GM18511 (cell line): ENCODE measurements at regions not wholly inside any gene's neighbourhood (a gene's known extent, or its start where the extent isn't known, plus 50 kb on each side); places are given as distances from the start of the nearest gene placed in this dataset.

Experiments
- ATAC-seq: cut with Tn5 transposase; IDR thresholded peaks from one replicate; pipeline ENCODE4 v1.9.1; 2021; ENCODE audit warnings: mild to moderate bottlenecking, moderate library complexity; ENCODE audit not compliant: unreplicated experiment

DNA sequence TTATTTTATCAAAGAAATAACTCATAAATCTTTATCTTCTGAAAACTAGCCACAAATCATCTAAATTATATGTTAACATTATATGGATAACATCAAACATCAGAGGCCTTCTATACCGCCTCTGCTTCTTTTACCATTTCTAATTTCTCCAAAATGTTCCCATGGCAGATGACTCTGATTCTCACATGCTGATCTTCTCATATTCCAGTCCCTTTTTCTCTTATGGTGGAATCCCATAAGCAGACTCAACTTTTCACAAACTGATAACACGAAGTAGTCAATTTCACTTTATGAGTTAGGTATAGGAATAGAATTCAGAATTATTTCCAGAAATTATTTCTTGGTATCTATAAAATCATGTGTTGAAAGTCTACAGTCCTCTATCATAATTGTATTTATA lies 212.3 kb downstream of the ENC1 start:
- ATAC-seq = no peak

DNA sequence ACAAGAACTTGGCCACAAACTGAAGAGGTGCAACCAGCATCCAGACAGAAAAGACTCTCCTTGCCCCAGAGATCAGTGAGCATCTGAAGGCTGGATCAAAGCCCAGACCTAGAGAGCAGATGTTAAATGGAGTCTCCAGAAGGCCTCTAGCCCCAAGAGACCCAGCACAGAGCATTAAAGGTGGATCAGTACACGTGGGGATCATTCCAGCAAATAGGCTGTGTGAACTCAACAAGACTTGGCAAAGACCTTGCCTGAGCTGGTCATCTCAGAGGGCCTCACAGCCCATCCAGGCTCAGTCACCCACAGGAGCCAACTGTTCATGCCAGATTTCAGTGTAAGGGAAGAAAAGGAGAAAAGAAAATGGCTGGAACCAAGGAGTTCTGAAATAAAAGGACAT lies 214.0 kb downstream of the ENC1 start:
- ATAC-seq = no peak

DNA sequence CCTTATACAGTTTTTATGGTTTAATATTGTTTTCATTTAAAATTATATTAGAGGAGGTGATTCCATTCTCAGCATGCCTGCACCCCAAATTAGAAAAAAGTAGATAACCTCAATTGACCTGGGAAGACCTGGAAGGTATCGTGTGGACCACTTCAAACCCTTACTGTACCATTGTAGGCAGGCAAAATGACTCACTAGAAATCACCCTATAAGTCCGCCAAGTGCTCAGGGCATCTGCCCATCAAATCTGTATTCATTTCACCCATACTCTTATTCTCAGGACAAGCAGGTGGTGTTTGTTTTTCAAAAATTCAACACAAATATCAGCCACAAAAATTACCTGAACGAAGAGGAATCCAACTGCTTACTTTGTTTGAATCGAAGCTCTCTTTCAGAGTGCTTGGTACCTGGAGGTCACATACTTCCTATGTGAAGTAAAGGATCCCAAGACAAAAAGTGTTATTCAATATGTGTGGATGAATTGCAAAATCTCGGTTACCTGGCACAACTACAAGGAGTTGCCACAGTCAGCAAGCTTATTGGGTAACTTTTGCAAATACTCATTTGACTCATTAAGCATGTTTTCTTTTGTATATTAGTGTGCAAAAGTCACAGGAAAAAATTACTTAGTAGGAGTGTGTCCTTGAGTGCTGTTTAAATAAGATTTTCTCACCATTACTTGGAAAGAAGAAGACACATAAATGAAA lies 216.2 kb downstream of the ENC1 start:
- ATAC-seq = no peak

DNA sequence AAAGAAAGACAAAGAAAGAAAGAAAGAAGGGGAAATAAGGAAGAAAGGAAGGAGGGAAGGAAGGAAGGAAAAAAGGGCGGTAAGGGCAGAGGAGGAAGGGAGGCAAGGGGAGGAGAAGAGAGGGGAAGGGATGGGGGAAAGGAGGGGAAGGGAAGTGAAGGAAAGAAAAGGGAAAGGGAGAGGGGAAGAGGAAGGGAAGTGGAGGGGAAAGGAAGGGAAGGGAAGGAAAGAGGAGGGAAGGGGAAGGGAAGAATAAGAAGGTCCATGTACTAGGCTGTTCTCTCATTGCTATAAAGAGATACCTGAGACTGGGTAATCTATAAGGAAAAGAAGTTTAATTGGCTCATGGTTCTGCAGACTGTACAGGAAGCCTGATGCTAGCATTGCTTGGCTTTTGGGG lies 217.1 kb downstream of the ENC1 start:
- no peak for ATAC-seq

DNA sequence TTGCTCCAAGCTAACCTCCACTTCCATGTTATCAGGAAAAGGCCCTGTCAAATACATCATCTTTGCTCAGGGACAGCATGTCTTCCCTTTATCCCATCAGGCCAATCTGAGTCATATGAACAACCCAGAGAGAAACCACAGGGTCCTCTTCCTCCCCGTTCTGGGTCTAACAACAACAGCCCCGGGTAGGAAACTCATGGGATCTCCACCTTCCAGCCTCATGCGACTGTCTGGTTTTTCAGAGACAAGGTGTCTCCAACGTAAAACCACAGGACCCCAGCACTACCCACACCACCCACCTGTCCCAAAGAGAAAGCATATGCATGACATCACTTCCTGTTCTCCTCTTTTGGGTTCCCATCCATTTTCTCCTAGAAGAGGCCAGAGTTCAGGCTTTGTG lies 217.9 kb downstream of the ENC1 start:
- no peak for ATAC-seq

DNA sequence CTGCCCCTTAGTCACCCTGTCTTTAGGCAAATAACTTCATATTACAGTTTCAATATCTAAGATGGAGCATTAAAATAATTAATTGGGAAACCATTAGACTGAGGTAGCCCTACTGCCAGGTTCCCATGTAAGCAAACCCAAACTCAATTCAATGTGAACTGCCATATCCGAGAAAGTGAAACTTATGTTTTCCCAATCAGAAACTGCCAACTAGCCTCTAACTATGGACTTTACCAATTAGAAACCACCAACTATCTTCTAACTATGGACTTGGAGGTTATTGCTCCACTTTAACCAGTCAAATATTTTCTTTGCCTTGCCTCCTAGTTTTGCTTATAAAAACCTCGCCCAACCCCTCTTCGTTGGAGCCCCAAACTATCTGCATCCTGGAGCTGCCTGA lies 218.5 kb downstream of the ENC1 start:
- no peak for ATAC-seq

DNA sequence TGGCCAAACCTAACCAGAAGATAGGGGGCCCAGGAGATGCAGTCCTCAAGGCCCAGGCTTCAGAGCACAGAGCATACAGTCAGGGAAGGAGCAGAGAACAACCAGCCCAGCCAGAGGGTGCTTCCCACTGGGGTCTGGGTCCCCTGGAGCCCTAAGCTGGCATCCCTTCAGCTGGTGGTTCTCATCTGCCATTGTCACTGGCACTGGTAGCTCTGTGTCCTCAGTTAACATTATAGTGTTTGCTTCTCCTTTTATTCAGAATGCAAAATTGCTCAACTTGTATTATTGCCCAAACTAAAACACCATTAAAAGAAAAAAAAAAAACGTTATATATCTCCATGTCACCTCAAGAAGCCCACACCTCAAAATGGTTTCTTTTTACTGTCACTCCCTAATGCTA lies 219.2 kb downstream of the ENC1 start:
- ATAC-seq = no peak

DNA sequence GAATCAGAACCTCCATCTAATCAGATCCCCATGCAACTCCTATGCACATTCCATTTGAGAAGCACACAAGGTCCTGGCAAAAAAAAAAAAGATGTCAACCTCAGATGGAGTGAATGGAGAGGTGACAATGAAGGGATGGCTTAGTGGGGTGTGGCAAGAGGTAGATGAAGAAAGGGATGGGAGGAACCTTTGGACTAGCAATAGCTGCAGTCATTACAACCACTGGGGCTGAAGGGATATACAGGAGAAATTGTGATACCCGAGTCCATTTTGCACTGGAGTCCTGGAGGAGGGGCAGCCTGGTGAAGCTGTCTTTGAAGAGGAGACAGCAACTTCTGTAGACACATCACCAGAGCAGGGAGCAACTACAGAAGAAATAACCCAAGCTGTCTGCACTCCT lies 219.6 kb downstream of the ENC1 start:
- no peak for ATAC-seq

DNA sequence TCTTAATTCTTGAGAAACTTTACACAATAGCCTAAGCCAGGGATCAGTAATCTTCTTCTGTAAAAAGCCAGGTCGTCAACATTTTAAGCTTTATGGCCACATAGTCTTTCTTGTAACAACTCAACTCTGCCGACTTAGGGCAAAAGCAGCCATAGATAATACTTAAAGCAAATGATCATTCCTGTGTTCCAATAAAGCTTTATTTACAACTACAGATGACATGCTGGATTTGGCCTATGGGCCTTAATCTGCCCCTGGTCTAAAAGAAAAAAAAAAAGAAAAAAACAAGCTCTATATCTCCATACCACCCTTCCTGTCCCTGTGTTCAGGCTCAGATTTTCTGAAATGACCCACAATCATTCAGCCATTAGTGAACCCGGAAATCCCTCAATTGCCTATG lies 220.3 kb downstream of the ENC1 start:
- ATAC-seq = no peak

DNA sequence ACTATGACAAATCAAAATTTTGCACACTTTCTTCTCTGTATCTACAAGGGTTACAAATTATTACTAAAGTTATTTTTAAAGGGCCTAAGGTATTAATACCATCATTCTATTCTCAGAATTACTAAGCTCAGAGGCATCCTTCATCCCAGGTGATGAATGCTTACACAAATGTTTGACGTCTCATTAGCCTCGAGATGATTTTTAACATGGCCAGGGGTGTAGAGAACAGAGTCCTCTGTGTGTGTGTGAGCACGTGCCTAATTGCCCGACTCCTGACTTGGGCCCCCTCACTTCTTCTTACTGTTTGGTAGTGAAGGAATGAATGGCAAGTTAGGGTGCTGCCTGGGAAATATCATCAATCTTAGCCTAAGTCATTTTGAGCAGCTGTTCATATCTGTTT lies 221.1 kb downstream of the ENC1 start:
- no peak for ATAC-seq

DNA sequence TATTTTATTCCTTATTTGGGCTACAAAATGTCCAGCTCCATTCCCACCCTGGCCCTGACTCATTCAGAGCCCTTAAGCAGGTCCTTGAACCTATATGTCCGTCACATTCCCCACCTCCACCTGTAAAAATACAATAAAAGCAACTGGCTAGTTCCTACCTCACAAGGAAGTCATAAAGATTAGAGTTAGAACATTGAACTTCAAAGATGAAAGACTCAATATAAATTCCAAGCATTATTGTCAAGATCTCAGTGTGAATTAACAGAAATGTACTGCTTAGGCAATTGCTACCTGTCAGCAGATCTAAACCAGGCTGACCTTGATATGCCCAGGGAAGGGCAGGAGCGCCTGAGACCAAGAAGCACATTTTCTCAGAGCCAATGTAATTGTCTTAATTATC lies 221.8 kb downstream of the ENC1 start:
- no peak for ATAC-seq

DNA sequence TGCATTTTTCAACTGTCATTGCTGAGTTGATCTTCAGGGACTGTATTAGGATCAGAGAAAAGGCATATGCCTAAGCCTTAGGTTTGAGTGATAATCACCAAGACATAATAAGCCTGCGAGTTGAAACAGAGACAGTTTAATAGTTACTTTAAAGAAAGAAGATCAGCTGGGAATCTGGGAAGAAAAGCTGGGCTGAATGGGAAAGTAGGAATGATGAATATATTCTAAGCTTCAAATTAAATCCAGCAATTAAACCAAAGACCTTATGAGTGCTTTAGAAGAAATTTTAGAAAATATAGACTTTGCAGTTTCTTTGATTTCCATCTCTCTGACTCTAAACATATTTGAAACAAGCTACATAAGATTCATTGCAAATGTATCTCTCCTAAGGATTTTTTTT lies 222.3 kb downstream of the ENC1 start:
- ATAC-seq = no peak

DNA sequence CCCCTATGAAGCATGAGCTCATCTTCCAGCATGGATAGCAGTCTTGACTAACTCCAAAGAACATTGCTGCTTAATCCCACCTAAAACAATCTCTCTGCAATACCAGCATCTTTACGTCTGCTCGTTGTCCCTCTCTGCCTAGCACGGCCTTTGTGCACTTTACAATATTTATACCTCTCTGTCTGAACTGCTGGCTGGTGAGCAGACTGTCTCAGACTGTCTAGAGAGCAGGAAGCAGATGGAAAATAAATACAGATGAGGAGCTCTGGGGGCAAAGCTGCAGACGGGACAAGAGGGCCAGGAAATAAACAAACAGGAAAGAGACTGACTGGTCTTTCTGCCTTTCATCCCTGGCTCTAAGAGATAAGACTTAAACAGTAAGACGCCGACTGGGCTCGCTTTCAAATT lies 224.8 kb downstream of the ENC1 start:
- ATAC-seq = no peak

DNA sequence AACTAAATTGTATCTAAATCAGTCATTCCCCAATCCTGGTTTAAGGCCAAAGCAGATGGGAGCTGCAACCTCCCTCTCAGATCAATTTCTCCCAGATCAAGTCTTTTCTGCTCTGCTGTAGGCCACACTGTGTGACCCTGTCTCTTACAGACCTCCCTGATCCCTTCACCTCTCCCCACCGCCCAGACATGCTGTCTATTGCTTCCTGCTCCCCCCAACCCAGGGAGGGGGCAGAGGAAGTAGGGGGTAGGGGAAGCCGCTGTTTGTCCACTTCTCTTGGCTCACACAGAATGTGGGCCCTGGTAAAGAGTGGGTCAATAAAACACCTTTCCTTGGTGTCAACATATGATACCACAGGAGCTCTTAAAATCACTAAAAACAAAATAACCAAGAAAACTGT lies 226.3 kb downstream of the ENC1 start:
- ATAC-seq = no peak

DNA sequence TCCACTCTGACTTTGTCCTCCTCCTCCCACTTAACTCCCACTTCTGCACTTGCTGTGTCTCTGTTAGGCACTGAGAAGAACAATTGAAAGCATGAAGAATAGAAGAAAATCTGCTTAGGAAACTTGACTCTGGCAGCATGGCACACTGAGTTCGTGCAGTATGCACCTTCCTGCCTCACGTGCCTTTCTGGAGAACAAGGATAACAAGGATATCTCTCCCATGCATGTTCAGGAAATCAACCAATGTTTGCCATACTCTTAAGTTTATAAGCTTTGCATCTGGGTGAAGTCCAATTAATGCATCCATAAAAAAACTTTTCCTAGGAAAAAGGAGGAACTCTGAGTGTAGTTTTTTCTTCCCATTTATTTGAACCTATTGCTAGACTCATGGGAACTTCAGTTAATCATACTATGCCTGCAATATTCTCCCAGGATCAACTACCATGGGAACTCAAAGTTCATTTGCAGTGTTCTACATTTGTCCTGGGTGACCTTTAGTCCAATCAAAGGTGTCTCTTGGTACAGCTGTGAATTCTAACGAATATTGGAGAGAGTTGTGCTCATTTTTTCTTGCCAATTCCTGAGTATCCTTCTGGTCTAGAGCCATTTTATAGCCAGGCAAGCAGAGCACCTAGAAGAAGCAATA lies 227.0 kb downstream of the ENC1 start:
- no peak for ATAC-seq

DNA sequence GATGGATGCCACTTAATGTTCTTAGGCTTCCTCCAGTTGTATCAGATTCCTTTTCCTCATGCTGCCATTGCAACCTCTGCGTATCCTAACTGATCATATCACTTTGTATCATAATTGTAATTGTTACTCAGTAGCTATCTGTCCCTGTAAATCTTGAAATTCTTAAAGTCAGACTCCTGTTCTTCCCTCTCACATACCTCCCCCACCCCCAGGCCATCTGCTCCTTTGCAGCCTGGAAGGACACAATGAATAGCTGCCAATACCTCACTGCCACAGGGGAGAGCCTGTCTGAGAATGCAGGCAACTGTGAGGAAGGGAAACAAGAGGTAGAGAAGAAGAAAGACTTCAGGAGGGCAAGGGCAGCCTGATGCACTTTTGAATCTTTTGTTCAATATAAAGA lies 228.5 kb downstream of the ENC1 start:
- ATAC-seq = no peak

DNA sequence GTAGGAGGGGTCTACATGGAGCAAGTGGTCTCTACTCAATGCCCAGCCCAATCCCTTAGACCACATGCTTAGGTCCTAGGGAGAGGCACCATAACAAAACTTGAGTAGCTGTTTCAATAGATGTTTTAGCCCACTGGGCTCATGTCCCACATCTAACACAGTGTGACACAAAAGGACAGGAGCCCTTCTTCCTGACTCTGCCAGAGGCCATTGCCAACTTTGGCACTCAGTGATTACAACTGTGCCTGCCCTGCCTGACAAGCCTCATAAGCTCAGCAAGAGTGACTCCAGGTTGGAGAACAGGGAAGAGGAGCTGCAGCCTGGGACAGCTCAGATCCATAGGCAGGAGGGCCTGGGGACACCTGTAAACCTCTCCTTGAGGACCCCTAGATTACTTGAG lies 230.8 kb downstream of the ENC1 start:
- ATAC-seq = no peak

DNA sequence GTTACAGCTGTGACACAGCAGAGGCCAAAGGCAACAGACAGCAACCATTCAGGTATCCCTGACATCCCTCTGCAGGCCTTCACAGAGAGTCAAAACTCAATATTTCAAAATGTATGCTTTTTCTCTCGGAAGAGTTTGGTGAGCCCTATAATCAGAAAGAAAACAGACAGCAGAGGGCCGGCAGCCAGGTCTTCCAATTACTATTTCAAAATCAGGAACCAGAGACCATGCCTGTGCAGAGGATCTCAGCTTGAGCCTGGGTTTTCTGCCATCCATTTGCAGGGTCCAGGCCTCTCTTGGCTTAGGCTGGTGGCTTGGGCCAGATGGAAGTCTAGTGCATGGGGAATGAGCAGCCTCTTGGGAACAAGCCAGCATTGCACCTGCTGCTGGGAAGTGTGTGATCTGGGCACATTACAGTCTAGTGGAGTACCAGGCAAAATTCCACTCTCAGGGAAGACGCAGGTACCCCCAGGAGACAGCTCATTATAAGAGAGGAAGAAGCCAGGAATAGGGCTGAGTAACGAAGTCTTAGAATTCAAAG lies 231.3 kb downstream of the ENC1 start:
- ATAC-seq = no peak

DNA sequence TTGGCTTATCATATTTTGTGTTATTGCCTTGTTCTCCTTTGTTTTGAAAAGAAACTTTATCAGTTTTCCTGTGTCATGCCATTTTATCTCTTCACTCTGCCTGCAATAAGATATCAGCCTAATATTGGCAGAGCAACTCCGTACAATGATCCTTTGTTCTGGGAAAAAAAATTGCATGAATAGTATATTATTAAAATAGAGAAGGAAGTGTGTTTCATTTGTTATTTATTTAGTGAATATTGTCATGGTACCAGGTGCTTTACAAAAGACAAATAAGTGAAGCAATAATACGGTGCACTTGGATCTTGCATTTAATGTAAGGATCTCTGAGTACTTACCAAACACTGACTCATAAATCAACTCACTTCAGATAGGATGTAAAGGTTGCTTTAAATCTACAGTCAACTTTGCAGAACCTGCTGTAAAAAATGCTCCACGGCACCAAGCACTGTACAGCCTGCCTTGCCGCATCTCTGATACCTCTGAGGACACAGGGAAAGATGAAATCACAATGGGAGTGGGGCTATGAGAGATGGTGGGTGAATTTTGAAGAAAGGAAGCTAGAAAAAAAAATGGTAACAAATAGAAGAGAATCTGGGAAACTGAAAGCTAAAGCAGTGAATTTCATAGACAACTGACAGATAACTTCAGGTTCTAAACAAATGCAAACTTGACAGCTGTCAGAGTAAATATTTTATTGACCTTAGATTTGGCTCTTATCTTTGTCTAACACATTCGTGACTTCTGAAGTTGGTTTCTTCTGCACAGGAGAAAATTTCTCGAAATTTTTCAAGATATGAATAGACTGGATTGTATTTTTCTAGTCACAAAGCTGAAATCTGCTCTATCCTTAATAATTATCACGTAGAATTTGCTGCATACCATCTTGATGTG lies 232.1 kb downstream of the ENC1 start:
- ATAC-seq = no peak

DNA sequence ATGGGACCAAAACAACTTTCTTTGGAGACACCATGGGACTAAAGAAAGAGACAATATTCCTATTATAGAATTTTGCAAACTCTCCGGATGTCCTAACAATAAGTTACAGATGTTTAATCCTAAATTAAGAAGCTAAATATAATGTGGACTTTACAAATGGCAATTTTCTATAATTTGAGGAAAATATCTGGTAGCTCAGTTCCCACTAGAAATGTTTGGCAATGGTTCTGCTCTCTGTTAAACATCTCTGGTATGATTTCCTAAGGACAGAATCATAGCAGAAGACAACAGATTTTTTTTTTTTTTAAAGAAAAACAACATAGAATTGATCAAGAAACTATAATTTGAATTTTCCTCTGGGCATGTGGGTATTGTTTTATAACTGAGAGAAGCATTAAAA lies 232.8 kb downstream of the ENC1 start:
- ATAC-seq = no peak

DNA sequence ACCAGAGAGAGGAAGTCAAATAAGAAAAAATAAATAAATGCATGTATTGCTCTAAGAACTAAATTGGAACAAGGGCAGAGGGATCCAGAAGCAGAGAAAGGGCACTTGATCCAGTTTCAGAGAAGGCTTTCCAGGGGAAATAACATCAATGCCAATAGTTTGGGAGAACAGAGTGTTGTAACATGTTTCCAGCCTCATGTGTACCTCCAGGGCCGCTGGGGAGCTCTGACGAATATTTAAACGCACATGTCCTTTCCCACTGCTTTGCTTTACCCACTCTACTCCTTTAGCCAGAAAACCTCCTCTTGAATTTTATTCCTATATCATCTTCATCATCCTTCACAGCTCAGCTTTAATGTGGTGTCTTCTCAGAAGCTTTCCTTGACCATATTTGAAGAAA lies 233.7 kb downstream of the ENC1 start:
- no peak for ATAC-seq

DNA sequence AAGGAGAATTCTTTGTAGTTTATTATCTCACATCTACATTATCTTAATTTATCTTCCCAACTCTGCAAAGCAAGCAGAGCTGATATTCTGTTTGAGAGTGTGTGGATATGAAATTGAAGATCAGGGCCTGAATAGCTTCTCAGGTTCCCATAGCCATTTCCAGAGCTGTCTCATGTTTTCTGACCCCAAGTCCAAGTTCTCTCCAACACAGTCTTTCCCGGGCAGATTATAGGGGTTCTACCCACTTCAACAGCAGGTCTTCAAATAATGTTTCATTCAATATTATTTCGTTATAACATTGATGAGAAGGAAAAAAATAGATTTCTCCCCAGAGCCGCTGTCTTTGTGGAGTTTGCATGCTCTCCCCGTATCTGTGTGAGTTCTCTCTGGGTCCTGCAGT lies 234.9 kb downstream of the ENC1 start:
- no peak for ATAC-seq
